NK-92 treated with Interleukin-12 subunit alpha and Interleukin-12 subunit beta, amount 100 ng/mL, for 24 hours (cell line): ENCODE measurements at regions not wholly inside any gene's neighbourhood (a gene's known extent, or its start where the extent isn't known, plus 50 kb on each side); places are given as distances from the start of the nearest gene placed in this dataset.

Experiments used
- DNase-seq: peaks from one replicate; lab custom pipeline; 2025; lab: John Stamatoyannopoulos, UW

DNA sequence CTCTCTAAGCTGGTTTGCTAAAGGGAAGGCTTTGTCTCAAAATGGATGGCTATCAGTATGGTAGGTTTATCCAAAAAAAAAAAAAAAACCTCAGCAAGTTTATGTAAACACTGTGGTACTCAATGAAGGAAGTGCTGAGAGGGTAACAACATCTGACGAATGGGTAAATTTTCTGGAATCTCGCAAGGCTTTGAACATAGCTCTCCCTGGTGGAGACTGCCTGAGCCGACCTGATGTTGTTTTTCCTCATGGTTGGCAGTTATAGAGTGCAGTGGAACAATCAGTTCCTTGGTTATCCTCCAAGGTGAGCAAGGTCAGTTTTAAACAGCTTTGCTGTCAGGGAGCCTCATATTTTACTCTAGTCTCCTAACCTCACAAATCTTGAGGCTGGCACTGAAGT lies 94.6 kb downstream of the ZPLD1 start:
- DNase-seq = no peak

DNA sequence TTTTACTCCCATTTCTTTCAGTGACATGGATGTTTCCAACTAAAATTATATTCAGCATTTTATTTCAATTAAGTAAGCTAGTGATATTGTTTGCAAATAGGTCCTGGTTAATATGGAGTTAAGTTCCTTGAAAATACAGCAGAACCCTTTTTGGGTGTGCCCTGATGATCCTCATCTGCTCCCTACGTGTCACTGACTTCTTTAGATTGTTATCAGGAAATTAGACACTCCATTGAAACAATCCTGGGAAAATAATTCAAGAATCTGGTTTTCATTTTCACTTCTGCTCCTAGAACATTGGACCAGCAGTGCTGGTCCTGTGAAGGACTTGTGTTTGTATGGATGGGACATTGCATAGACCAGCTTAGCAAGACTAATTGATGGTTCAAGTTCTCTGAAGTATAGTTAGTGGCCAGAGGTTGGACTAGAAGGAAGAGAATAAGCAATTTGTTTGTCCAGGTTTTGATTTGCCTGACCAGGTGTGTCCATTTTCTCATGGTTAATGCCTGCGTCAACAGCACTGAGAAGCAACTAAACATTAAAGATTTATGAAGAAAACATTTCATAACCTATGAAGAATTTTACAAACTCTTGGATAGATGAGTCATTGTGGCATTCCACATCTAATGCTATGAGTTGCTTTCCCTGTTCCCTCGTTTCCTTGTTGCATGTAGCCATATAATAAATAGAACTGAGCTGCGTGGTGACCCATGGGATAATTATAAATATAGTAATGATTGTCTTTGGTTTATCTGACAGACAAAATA lies 95.8 kb downstream of the ZPLD1 start:
- DNase-seq = no peak

- DNase-seq = no peak
These were observed 96.9 kb downstream of the ZPLD1 start for GRCh38 chr3:102531686-102532085.

- DNase-seq = peak; percentile 17
These were observed 98.1 kb downstream of the ZPLD1 start for GRCh38 chr3:102532901-102533300.

DNA sequence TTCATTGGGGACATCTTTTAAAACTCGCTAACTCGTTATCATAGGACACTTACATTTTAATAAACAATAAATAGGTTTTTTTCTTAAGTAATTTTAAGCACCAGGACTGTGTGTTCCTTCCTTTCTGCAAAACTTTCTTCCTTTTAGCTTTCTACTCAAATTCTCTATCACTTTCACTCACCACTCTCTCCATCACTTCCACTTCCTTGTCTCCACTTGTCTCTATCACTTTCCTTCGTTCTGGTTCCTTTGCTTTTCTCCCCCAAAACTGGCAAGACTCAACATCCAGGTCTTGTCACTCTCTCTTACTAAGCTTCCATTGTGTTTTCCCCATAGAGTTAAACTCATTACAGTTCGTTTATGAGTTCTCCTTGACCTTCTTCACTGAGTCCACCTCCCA lies 99.0 kb downstream of the ZPLD1 start:
- no peak for DNase-seq

GRCh38 chr3:102536456-102536855 lies 101.6 kb downstream of the ZPLD1 start:
- DNase-seq = no peak

GRCh38 chr3:102537123-102537522 lies 102.3 kb downstream of the ZPLD1 start:
- DNase-seq = no peak

GRCh38 chr3:102544741-102545140 lies 109.9 kb downstream of the ZPLD1 start:
- no peak for DNase-seq

DNA sequence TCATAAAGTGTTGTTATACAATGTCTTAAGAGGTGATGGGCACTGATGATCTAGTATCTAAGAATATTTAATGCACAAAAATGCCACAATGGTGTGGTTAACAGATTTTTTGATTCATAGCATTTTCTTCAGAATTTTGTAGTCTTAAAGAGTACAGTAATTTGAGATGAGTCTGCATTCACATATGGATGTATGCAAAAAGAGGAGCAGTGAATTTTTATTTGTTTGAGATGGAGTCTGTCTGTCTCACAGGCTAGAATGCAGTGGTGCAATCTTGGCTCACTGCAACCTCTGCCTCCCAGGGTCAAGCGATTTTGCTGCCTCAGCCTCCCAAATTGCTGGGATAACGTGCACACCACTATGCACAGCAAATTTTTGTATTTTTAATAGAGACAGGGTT lies 110.5 kb downstream of the ZPLD1 start:
- no peak for DNase-seq

DNA sequence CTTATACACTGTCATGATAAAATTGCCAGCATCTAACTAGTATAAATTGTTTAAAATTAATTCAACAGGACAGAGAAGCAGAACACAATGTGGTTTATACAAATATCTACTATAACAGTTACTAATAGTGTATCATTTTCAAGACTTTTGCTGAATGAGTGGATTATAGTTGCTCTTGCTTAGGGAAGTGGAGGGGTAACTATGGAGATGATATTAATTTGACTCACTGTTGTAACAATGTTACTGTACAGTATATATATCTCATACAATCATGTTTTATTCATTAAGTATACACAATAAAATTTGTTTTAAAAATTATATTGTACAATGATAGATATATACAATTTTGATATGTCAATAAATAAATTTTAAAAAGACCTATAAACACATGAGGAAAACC lies 119.1 kb downstream of the ZPLD1 start:
- DNase-seq = no peak

GRCh38 chr3:102570511-102570910 lies 135.7 kb downstream of the ZPLD1 start:
- no peak for DNase-seq

- DNase-seq = no peak
These were observed 136.2 kb downstream of the ZPLD1 start for GRCh38 chr3:102571006-102571405.

DNA sequence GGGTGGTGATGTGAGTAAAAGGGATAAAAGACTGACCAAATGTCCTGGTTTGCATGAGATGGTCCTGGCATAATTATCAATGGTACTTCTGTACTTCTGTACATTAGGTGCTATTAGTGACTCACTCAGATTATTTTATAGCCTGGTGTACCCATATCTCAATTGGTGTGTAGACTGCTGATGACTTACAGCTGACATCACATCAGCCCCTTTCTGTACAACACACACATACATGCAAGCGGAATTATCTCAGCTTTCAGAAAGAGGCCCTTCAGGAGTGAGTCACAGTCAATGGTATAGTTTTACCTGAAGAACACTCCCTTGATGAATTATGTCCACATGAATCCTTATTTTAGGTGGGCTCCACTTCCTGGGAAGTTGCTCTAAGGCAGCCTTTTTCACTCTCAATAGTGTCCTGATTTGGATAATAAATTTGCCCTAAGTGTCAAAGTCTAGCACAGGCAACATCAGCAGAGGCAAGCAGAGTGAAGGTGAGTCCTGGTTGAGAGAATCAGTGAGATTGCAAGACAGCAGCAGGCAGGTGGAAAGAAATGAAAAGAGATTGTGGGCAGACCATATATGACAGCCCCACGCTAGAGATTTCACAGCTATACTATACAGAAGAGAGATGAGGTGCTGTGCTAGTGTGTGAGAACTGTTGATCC lies 137.0 kb downstream of the ZPLD1 start:
- no peak for DNase-seq

- no peak for DNase-seq
These were observed 138.7 kb downstream of the ZPLD1 start for GRCh38 chr3:102573483-102574028.

GRCh38 chr3:102574355-102574754 lies 139.5 kb downstream of the ZPLD1 start:
- no peak for DNase-seq

GRCh38 chr3:102576651-102577050 lies 141.8 kb downstream of the ZPLD1 start:
- no peak for DNase-seq

DNA sequence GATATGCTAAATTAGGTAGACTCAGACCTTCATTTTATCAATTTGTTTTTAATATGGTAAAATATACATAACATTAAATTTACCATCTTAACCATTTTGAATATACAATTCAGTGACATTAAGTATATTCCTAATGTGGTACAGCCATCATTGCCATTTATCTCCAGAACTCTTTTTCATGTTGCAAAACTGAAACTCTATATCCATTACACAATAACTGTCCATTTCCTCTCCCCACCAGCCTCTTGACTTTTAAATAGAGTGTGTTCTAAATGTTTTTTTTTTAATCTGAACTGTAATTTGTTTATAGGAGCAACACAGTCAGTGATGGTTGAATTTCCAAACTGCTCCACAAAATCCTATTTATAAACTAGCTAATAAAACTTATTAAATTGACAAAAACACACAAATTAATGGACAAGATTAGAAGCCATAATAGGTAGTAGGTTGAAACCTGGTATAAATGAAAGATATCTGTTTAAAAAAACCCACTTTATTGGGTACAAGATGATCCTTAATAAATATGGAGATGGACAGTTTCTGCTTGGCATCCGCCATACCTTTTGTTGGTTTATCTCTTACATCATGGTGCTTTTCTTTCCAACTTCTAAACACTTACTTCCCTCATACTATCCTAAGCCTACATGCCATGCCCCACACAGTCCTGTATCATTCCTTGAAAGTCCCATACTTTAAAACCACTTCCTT lies 142.4 kb downstream of the ZPLD1 start:
- no peak for DNase-seq

DNA sequence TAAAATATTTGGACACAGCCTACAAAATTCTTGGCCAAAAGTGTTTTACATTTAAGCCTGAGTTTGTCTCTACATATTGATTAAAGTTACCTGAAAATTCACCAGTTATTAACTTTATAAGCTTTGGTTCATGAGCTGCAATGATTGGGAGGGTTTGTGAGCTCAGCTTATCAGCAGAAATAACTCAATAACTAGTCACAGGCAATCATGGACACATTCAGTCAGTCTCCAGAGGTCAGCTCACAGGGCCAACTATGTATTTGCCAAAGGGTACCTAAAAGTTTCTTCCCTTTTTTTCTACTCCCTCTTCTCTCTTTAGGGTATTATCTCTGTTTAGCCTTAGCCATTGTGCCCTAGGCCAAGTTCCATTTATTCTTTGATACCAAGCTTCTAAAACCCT lies 145.9 kb downstream of the ZPLD1 start:
- no peak for DNase-seq

DNA sequence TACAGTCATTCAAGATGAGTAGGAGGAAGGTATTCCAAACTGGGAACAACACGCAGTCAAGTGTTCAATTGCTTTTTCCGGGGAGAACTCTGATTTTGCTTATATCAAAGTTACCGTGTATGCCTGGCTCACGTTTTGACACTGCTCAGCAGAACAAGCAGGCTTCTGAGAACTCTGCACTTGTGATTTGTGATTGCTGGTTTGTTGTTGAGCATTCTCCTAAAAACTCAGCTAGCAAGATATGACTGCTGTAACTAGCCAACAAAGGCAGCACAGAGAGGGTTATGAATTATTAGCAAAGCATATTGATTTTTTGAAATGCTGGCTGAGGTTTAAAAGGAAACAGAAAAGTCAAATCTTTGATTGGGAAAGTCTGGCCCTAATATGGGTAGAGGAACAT lies 151.7 kb downstream of the ZPLD1 start:
- no peak for DNase-seq

DNA sequence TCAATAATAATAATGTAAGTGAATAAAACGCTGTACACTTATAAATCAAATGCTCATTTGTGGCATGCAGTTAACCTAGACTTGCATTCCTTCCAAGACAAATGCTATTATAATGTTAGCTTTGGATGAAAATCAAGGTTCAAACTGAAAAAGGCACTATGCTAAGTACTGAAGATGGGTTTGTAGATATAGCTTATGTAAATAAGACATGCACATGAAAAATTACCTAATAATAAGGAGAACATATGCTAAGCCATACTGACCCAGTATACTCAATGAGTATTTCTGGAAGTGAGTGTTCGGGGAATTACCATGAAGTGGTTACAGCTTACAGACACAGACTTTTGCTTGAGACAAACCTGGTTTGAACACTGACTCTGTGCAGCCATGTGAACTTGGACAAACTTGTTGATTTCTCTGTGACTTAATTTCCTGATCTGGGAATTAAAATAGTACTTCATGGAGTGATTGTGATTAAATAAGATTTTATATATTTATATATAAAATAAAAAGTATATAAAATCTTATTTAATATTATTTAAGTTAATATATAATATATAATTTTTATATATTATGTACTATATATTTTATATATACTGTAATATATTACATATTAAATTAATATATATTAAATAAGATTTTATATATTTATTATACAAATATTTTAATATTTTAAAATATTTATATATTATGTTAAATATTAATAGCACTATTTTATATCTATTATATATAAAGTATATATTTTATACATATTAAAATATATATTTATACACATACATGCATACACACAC lies 159.2 kb downstream of the ZPLD1 start:
- DNase-seq = no peak

DNA sequence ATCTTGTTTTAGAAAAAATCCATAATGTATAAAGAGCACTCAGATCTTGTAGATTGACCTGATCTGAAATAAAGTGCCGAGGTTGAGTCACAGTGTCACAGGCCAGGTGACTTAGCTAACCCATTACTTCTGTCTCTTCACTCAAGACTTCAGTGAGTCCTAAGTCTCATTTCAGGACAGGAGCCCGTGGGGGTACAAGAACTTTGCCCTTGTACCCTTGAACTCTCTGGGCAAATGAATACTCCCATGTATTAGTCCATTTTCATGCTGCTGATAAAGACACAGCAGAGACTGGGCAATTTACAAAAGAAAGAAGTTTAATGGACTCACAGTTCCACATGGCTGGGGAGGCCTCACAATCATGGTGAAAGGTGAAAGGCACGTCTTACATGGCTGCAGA lies 160.2 kb downstream of the ZPLD1 start:
- DNase-seq = no peak
